Loucy (cell line): ENCODE measurements at regions not wholly inside any gene's neighbourhood (a gene's known extent, or its start where the extent isn't known, plus 50 kb on each side); places are given as distances from the start of the nearest gene placed in this dataset.

Source experiments
- EZH2phosphoT487 ChIP-seq: fragments of 200-600 bp; IDR thresholded peaks from 2 replicates; pipeline ENCODE4 v1.6.1; 2018; ENCODE audit warnings: antibody characterized with exemption, mild to moderate bottlenecking, moderate library complexity, borderline replicate concordance
- TF ChIP-seq, protein P1 (sequence below): fragments of 200-600 bp; sonication (generic); conservative IDR thresholded peaks from 2 replicates; pipeline ENCODE4 v1.5.1; 2014; ENCODE audit warnings: mild to moderate bottlenecking, antibody characterized with exemption, low read length

DNA sequence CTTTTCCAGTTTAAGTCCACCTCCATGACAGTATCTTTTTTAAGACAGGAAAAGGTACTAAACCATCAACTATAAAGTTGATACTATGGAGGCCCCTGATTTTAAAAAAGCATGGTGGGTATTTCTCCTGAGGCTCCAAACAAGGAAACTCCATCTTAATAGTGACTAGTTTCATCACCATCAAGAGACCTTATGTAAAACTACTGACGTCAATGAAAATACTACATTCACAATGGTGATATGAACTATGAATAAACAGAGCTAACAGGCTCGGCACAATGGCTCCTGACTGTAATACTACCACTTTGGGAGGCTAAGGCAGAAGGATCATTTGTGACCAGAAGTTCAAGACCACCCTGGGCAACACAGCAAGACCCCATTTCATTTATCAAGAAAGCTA, 162.7 kb downstream of the KLF12 start:
- TF ChIP-seq, protein P1, sequence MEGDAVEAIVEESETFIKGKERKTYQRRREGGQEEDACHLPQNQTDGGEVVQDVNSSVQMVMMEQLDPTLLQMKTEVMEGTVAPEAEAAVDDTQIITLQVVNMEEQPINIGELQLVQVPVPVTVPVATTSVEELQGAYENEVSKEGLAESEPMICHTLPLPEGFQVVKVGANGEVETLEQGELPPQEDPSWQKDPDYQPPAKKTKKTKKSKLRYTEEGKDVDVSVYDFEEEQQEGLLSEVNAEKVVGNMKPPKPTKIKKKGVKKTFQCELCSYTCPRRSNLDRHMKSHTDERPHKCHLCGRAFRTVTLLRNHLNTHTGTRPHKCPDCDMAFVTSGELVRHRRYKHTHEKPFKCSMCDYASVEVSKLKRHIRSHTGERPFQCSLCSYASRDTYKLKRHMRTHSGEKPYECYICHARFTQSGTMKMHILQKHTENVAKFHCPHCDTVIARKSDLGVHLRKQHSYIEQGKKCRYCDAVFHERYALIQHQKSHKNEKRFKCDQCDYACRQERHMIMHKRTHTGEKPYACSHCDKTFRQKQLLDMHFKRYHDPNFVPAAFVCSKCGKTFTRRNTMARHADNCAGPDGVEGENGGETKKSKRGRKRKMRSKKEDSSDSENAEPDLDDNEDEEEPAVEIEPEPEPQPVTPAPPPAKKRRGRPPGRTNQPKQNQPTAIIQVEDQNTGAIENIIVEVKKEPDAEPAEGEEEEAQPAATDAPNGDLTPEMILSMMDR = no peak
- no peak for TF ChIP-seq EZH2phosphoT487
